ENCODE measurements at regions not wholly inside any gene's neighbourhood (a gene's known extent, or its start where the extent isn't known, plus 50 kb on each side); places are given as distances from the start of the nearest gene placed in this dataset.

DNA sequence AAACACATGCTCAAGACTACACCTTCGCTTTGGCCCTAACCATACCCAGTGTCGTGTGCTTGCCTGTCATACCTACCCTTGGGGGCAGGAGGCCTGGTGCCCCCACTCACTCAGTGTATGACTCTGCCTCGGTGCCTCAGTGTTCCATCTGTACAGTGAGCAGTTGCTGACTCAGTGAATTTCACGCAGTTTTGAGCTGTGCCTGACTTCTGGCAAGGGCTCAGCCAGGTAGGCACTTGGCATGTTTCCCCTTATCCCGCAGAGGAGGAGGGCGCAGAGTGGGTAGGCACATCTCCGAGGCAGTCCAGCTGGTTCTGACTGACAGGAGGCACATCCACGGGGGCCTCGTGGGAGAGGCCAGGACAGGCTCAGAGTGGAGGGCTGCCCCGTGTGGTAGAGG is 148.9 kb upstream of the CIBAR2 start:
- TF ChIP-seq POLR2A (IDR thresholded peaks at IDR 0.05; ENCODE audit: low read depth, low read length) (no peak), POLR2AphosphoS5 (IDR thresholded peaks at IDR 0.05; ENCODE audit: low read depth, low read length) (no peak)

Data from GM12891 (cell line).